HG03159 (cell line): ENCODE measurements at regions not wholly inside any gene's neighbourhood (a gene's known extent, or its start where the extent isn't known, plus 50 kb on each side); places are given as distances from the start of the nearest gene placed in this dataset.

Experiments used
- ATAC-seq: cut with Tn5 transposase; IDR thresholded peaks from one replicate; pipeline ENCODE4 v1.9.1; 2021; ENCODE audit warnings: mild to moderate bottlenecking, moderate library complexity; ENCODE audit not compliant: unreplicated experiment

GRCh38 chrX:21056622-21057021, 317.6 kb upstream of the CNKSR2 start:
- ATAC-seq: no peak

- ATAC-seq: no peak
Observed at GRCh38 chrX:21047034-21047455, 327.2 kb upstream of the CNKSR2 start.

- no peak for ATAC-seq
Observed at GRCh38 chrX:21014326-21014725, 359.9 kb upstream of the CNKSR2 start.

GRCh38 chrX:21004835-21005234, 369.4 kb upstream of the CNKSR2 start:
- no peak for ATAC-seq

GRCh38 chrX:20995829-20996228, 378.4 kb upstream of the CNKSR2 start:
- no peak for ATAC-seq

GRCh38 chrX:20989361-20989760, 384.9 kb upstream of the CNKSR2 start:
- no peak for ATAC-seq

- no peak for ATAC-seq
Observed at GRCh38 chrX:20988804-20989203, 385.4 kb upstream of the CNKSR2 start.

- no peak for ATAC-seq
Observed at GRCh38 chrX:20988118-20988517, 386.1 kb upstream of the CNKSR2 start.

- no peak for ATAC-seq
Observed at GRCh38 chrX:20980426-20980825, 393.8 kb upstream of the CNKSR2 start.

- no peak for ATAC-seq
Observed at GRCh38 chrX:20974326-20974725, 399.9 kb upstream of the CNKSR2 start.

GRCh38 chrX:20973038-20973437, 401.2 kb upstream of the CNKSR2 start:
- no peak for ATAC-seq

- no peak for ATAC-seq
Observed at GRCh38 chrX:20971250-20971649, 403.0 kb upstream of the CNKSR2 start.

- no peak for ATAC-seq
Observed at GRCh38 chrX:20969565-20969964, 404.7 kb upstream of the CNKSR2 start.

- no peak for ATAC-seq
Observed at GRCh38 chrX:20968996-20969395, 405.2 kb upstream of the CNKSR2 start.

GRCh38 chrX:20967725-20968124, 406.5 kb upstream of the CNKSR2 start:
- no peak for ATAC-seq

GRCh38 chrX:20965270-20966044, 408.8 kb upstream of the CNKSR2 start:
- no peak for ATAC-seq

GRCh38 chrX:20954014-20954413, 420.2 kb upstream of the CNKSR2 start:
- no peak for ATAC-seq

GRCh38 chrX:20952180-20952579, 422.0 kb upstream of the CNKSR2 start:
- no peak for ATAC-seq

- no peak for ATAC-seq
Observed at GRCh38 chrX:20951016-20951810, 423.0 kb upstream of the CNKSR2 start.

- ATAC-seq: no peak
Observed at GRCh38 chrX:20947411-20947912, 426.8 kb upstream of the CNKSR2 start.

- ATAC-seq: no peak
Observed at GRCh38 chrX:20913760-20914159, 460.5 kb upstream of the CNKSR2 start.

GRCh38 chrX:20906571-20906970, 467.6 kb upstream of the CNKSR2 start:
- ATAC-seq: no peak
